Left colon (tissue), 2 donors: ENCODE measurements at regions not wholly inside any gene's neighbourhood (a gene's known extent, or its start where the extent isn't known, plus 50 kb on each side); places are given as distances from the start of the nearest gene placed in this dataset.

ENCODE experiments used
- ATAC-seq: fragments of 200-7000 bp; cut with Tn5 transposase; one replicate; pipeline ENCODE4 v1.9.1; 2020; ENCODE audit warnings: mild to moderate bottlenecking, moderate library complexity
- DNase-seq, 2 donors: peaks; one replicate each; pipeline ENCODE4 v3.0.0-alpha.2; 2020
- intact Hi-C, 2 donors: fragments of 100-400 bp; cut with DNase I in 1 of 2; cut with micrococcal nuclease in 1 of 2; formaldehyde crosslinking; loops; one replicate each; pipeline versions ENCODE4 v1.11.2 to v1.14.0; 2022; cut with DNase I, micrococcal nuclease
- donor health status: DM: no; HTN: no; CAD: no.
- donor health status: DM: yes; HTN: yes; CAD: no.

DNA sequence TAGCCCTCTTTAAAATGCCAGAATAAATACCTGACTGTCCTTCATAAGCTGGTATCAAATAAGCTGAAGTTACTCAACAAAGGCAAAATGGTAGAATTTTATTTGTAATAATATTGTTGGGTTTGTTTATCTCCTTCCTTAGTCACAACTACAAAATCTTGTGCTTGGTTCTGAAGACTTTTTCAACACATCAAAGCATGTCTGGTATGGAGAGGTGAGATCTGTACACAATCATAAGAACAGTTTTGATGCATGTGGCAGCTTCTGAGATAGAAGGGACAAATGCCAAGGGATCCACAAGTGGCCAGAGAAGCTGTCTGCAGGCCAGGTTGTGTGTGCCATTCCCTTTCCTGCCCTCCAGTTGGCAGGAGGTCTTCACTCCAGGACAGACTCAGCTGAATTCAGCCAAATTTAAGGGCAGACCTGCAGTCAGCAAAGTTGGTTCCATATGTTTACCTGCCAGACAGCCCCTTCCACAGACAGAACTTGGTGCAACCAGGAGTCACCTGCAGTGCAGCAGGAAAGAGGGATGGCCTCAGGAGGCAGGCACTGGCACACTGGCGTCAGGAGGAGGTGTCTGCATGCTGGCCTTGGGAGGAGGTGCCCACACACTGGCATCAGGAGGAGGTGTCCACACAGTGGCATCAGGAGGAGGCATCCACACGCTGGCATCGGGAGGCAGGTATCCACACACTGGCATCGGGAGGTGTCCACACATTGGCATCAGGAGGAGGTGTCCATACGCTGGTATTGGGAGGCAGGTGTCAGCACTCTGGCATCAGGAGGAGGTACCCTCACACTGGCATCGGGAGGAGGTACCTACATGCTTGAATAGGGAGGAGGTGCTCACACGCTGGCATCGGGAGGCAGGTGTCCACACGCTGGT lies 93.1 kb upstream of the IKZF1 start:
- intact Hi-C loops = no loop called here
- ATAC-seq (no peak), DNase-seq (no peak)

DNA sequence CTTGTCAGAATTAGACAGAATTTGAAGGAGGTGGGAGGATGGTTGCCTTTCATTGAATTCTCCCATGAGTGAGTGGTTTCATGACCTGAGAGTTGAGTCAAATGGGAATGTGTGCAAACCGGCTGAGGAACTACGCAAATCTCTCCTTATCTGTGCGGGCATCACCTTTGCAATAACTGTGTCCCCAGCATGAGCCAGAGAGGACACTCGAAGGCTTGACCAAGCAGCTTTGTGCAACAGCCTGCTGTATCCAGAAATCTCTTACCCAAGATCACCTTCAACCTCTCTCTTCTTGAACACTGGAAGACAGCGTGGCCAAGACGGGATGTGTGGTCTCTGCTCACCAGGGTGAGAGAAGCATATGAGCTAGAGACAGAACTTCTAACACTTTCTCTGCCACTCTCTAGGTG lies 93.8 kb upstream of the IKZF1 start:
- DNase-seq (no peak), ATAC-seq (no peak)
- intact Hi-C loops = no loop called here

DNA sequence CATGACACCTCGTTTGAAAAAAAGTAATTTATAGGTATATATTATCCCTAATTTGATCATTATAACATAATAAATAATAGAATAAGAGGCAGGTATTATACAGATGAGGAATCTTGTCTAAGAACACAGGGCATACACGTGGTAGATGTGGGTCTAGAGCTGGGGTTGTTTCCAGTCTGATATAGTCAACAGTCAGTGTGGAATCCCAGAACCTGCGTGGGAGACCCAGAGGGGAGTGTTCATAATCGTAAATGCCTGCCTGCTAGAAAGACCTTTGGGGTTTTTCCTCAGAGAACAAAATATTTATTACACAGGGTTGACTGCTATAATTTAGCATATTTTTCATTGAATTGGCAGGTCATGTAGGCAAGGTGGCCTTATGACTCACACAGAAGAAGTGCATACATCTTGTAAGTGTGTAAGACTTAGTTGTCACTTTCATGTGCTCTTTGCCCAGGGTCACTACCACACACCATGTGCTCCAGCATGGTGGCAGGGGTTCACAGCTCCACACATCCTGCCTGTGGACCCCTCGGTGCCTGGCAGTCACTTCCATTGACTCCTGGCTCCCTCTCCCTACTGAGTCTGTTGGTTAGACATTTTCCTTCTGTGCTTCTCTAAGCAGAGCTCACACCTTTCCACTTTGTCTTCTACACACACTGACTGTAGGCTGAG lies 94.9 kb upstream of the IKZF1 start:
- DNase-seq (no peak), ATAC-seq (no peak)
- intact Hi-C loops = no loop called here

DNA sequence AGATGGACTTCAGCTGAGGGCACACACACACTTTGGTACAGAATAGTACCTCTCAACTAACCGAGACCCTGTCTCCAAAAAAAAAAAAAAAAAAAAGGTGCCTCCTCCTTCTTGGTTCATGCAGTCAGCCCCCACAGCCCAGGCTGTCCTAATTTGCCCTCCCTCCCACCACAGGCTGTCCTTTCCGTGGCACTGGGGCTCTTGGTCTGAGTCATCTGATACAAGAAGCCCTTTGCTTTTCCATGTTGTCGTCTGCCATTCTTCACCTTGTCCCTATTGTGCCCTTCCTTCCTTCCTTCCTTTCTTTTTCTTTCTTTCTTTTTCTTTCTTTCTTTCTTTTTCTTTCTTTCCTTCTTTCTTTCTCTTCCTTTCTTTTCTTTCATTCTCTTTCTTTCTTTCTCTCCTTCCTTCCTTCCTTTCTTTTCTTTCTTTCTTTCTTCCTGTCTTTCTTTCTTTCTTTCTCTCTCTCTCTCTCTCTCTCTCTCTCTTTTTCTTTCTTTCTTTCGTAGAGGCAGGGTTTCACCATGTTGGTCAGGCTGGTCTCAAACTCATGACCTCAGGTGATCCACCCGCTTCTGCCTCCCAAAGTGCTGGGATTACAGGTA lies 96.0 kb upstream of the IKZF1 start:
- intact Hi-C loops = no loop called here
- DNase-seq = no peak
- ATAC-seq = no peak

DNA sequence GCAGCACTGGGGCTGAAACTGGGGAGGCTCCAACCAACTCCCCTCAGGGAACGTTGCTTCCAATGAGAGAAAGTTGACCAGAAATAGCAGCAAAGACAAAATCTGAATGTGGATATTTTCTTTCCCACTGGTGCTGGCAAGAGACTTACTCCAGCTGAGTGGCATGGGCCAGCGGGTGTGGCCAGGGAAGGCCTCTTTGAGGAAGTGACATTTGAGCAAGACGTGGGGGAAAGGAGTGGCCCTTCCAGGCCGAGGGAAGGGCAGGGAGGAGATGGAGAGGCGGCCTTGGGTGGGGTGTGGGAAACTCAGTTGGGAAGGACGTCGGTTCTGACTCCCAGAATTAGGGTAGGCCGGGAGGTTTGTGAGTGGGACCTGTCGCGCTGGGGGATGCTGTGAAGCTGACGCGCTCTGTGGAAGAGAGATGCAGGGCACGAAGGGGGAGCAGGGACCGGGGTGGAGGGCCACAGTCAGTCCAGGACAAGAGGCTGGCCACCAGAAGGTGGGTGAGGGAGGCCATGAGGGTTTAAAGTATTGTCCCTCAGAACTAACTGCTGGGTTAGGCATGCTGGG lies 96.7 kb upstream of the IKZF1 start:
- DNase-seq (no peak), ATAC-seq (no peak)

DNA sequence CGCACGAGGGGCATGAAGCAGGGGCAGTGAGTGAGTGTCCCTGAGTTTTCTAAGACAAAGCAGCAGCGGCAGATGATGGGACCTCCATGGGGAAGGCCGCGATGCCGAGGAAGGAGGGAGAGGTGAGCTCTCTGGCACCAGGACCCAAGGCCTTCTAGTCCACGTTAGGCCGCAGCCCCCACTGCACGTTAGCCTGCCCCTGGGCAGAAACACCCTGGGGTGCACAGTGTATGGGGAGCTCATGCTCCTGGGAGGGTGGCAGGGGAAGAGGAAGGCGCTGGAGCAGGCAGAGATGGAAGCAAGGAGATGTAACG lies 97.3 kb upstream of the IKZF1 start:
- no peak for DNase-seq
- no peak for ATAC-seq
- intact Hi-C loops = no loop called here

More for the DNA sequence above, 96.7 kb upstream of the IKZF1 start:
- intact Hi-C loops = no loop called here

DNA sequence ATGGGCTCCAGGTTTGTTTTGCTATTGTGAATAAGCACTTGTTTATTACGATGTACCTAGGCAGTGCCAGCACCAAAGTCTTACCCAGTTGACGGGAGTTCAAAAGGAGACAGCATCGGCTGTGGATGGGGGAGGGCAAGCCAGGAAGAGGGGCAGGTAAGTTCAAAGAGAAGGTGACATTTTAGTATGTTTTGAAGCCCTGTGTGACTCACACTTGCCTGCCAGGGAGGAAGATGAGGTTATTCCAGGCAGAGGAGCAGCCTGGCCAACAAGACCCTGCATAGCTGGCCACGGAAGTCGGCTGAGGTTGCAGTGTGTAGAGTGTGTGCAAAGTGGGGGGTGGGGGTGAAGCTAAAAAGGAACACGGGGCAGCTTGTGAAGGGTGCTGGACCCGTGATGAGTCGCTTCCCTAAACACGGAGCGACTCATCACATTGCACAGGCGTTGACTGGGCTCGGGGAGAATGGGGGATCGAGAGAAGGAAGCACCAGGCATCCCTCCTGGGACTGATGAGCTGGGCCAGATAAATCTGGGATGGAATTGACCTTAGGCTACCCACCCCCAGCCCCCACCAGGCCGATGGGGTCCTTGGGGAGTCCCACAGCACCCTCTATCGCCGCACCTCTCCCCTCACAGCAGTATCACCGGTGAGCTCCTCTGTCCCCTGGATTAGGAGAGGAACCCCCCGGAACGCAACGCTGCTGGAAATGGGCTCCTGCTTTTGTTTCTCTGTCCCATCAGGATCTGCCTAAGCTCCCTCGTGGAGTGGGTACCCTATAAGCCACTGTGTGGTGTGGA lies 97.9 kb upstream of the IKZF1 start:
- ATAC-seq (no peak), DNase-seq (no peak)
- intact Hi-C loops = no loop called here

DNA sequence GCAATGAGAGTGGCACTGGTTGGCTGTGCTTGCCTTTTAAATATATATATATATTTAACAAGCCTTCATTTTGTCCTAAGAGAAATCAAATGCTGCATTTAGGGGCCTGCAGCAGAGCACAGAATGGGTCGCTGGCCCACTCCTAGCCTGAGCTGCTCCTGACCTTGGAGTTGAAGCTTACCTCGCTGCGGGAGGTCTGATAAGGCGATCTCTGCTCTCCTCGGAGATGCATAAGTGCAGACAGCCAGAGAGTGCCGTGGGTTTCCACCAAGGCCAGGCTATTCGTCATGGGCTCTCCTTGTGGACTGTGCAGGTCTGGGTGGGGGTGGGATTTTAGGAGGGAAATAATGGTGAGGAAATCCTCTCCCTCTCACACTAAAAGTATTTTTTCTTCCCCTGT lies 99.5 kb upstream of the IKZF1 start:
- ATAC-seq (no peak), DNase-seq (no peak)
- intact Hi-C loops = no loop called here

DNA sequence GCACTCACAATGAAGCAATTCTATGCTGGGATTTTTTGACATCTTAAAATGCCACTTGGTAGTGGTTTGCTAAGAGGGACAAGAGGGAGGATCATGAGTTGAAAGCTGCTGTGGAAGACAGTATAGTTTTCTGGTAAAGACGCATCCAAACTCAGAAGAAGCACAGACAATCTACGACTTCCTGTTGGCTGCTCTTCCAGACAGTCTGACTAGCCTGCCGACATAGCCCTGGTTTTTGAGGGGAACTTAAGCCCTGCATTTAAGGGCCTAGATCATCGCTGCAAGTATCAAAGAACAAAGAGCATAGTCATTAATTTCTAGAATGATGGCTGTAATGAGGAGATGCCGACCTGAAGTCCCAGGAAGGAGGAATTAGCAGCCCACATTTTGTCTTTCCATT lies 99.9 kb upstream of the IKZF1 start:
- intact Hi-C loops = no loop called here
- no peak for DNase-seq
- ATAC-seq = no peak

DNA sequence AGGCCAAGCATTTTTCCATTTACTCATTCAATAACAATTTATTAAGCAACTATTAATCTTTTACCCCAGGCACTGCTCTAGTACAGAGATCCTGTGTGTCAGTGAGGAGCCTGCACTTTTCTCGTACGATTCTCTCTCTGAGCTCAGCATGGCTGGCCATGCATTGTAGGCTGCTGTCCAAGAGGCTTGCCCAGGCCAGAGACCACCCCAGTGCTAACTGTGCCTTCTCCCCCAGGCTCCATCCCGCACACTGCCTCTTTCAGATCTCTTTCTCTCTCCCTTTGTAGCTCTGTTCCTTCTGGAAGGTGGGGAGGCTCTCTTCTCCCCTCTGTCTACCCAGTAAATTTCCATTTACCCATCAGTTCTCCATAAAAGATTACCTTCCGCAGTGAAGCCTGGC lies 101.0 kb upstream of the IKZF1 start:
- intact Hi-C loops = no loop called here
- no peak for DNase-seq
- ATAC-seq = no peak

DNA sequence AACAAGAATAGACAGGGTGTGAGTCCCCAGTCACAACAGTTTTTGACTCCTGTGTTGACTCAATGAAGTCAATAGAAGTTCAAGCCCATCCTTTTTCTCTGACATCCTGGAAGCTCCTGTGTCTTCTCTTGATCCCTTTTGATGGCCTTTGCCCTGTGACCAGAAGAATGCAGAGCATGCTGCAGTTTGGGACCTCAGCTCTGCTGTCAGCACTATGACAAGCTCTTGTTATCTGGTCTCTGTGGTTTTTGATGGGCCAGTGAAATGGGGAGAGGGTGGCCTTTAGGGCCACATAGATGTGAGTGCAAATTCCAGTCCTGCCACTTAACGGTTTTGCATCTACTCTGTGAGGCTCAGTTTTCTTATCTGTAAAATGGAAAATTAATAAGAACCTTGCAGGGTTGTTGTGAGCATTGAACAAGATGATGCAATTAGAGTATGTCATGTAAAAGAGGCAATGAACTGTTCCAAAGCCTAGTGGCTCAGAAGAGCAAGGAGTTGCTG lies 102.4 kb upstream of the IKZF1 start:
- DNase-seq = no peak
- intact Hi-C loops = no loop called here
- no peak for ATAC-seq

DNA sequence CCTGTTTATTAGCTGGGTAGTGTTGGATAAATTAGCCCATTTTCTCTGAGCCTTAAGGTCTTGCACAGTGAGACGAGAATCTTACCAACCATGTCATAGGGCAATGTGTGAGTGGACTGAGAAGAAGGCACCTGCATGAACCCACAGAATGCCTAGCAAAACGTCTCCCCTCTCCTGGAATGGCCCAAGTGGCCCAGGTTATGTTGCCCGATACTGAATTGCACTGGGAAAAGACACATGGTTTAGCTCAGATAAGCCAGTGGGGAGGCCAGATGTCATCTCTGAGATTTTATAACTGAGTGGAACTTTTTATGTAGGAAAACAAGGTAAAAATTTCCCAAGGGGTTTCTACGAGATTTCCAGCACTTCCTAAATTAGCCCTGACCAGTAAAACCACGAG lies 104.7 kb upstream of the IKZF1 start:
- intact Hi-C loops = no loop called here
- ATAC-seq (no peak), DNase-seq (no peak)

DNA sequence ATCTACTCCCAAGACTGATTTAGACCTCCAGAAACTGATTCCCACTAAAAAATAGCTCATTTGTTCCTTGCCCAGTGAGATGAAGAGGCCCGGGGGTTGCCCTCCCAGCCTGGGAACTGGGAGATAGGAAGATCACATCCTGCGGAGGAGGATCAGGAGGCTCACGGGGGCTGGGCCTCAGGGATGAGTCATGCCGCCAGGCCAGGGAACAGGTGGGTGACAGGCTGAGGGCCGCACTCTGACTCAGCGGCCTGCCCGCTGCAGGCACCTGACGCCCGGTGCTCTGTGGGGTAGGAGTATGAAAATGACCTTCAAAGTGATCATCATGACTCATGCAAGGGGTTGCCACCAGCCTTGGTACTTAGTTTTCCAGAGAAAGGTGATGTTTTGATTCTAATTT lies 104.5 kb upstream of the ZPBP start:
- intact Hi-C loops = no loop called here
- ATAC-seq = no peak
- no peak for DNase-seq

DNA sequence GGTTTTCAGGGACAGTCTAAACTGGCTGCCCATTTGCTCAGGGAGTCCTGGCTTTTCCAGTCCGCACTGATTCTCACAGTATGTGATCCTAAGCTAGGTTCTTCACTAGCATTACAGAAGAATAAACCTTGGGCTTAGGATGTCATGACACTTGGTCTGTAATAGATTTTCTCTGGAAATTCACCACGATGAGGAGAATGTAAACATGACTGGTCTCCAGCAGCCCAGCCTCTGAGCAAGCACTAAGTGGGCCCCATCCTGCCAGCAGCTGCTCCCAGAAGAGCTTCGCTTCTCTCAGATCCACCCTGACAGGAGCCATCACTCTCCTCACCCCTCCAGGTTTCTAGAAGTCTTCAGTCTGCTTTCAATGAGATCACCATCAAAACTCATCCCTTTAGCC lies 103.7 kb upstream of the ZPBP start:
- DNase-seq = no peak
- intact Hi-C loops = no loop called here
- ATAC-seq = no peak

DNA sequence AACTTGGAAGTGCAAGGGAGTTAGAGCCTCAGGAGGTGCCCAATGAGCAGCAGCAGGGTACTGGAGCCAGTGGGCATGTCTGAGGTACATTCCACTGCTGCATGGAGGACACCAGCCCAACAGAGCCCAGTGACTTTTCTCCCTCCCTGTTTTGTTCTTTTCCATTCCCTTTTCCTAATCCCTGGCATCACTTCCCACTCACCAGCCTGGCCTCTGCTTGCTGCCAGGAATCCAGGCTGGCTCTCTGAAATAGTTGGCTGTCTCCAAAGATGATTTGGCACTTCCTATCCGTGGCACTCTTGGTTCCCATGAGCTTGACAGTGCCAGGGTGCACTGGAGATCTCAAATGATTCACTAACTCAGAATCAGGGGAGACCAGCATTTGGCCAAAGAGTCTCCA lies 97.7 kb upstream of the ZPBP start:
- no peak for DNase-seq
- no peak for ATAC-seq
- intact Hi-C loops = no loop called here

DNA sequence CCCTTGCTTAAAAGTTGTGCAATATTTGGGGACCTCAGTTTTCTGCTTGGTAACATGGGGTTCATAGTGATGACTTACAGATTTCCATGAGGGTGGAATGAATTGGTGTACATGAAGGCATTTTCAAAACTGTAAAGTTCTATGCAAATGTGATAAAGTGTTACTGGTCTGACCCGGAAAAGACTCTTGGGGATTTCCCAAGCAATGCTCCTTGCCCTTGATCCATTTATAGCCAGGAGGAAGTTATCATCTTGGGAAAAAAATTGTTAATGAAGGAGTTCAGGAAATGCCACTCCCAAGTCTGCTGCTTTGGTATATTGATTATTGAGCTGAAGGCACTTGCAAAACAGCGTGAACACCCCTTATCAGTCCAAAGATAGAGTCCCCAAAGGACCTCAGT lies 96.3 kb upstream of the ZPBP start:
- DNase-seq (no peak), ATAC-seq (no peak)
- intact Hi-C loops = no loop called here

DNA sequence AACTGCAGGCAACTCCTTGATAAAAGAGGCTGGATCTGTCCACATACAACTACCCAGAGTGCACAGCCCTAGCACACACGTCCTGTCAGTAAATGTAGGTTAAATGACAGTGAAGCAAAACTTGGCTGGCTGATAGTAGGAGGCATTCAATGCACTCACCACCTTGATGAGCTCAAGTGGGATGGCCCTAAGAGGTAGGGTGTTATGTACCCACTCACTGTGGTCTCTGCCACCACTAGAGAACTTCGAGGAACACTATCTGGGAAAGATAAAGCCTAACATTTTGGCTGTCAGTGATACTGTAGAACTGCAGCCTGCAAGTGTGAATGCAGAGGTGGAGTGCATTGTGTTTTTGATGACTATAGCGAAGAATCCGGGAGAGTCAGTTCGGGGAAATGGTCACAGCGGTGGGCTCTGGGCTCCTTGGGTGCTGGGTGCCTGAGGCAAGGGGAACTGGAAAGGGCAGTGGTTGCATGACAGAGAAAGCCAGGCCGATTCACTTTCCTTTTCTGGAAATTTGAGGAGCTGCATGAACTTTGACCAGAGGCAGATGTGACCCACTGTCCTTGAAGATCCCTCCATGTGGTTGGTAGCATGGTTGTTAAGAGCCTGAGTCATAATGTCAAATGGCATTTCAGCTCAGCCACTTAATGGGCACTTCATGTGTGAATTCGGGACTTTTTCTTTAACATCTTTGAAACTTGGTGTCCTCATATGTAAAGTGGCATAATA lies 93.1 kb upstream of the ZPBP start:
- intact Hi-C loops = no loop called here
- DNase-seq (no peak), ATAC-seq (no peak)

DNA sequence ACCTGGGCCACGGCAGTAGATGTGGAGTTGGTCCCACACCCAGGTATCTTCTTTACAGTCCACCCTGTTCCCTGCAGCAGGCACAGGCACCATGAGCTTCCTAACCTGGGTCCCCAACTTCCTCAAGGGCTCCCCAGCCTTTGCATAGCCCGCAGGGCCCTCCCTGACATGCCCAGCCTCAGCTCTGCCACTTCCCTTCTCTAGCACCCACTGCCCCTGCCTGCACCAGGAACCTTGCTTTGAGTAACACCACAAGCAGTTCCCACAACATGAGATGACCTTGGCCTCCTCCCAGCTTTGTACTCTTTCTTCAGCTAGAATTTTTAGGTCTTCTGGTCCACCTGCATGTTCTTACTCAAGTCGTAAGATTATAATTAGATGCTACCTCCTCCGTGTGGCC lies 92.2 kb upstream of the ZPBP start:
- no peak for DNase-seq
- no peak for ATAC-seq
- intact Hi-C loops = no loop called here
